ENCODE measurements at regions not wholly inside any gene's neighbourhood (a gene's known extent, or its start where the extent isn't known, plus 50 kb on each side); places are given as distances from the start of the nearest gene placed in this dataset.
"Not testable (repeated sequence)": the region's sequence is repeated elsewhere in the genome, so short reads cannot be mapped to it uniquely, and the experiment has no call there.

GRCh38 chr11:134591338-134591737 lies 179.3 kb upstream of the B3GAT1 start:
- Histone ChIP-seq H3K27ac (no peak overlapping the region), H3K4me3 (no peak overlapping the region), H3K36me3 (no peaks in the 10 kb centered on the region), H3K4me1 (no peaks in the 10 kb centered on the region), H3K27me3 (peaks cover 8% of the 10 kb centered on the region), H3K9me3 (peaks cover 0 to 11% (median 0%) of the 10 kb centered on the region in 3 donors)
- 66 to 100% methylated on average over 1 to 3 of the region's 3 CpGs for WGBS, 2 donors (ENCODE audit: low coverage in 1 of 2)
- TF ChIP-seq, protein P1, sequence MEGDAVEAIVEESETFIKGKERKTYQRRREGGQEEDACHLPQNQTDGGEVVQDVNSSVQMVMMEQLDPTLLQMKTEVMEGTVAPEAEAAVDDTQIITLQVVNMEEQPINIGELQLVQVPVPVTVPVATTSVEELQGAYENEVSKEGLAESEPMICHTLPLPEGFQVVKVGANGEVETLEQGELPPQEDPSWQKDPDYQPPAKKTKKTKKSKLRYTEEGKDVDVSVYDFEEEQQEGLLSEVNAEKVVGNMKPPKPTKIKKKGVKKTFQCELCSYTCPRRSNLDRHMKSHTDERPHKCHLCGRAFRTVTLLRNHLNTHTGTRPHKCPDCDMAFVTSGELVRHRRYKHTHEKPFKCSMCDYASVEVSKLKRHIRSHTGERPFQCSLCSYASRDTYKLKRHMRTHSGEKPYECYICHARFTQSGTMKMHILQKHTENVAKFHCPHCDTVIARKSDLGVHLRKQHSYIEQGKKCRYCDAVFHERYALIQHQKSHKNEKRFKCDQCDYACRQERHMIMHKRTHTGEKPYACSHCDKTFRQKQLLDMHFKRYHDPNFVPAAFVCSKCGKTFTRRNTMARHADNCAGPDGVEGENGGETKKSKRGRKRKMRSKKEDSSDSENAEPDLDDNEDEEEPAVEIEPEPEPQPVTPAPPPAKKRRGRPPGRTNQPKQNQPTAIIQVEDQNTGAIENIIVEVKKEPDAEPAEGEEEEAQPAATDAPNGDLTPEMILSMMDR (IDR thresholded peaks at IDR 0.05) = no peak
- no peak for TF ChIP-seq EP300 (IDR thresholded peaks at IDR 0.05)
- no peak for TF ChIP-seq POLR2AphosphoS5 (IDR thresholded peaks at IDR 0.05)
- no peak for TF ChIP-seq POLR2A (IDR thresholded peaks at IDR 0.05)
- ATAC-seq = no peak

DNA sequence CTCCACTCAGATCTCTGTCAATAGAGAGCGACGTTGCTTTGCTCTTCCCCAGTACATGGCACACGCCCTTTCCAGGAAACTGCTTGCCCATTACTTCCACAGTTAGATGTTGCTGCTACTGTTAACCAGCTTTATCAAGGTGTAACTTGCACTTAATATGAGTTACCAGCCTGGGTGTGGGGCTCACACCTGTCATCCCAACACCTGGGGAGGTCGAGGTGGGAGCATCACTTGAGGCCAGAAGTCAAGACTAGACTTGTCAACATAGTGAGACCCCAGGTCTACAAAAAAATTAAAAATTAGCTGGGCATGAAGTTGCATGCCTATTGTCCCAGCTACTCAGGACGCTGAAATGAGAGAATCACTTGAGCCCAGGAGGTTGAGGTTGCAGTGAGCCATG lies 177.1 kb upstream of the B3GAT1 start:
- 67 to 70% methylated on average over 3 to 5 of the region's 5 CpGs for WGBS, 2 donors (ENCODE audit: low coverage in 1 of 2)
- H3K4me1 ChIP-seq = peaks cover 0 to 11% (median 0%) of the 10 kb centered on the region in 3 donors
- H3K27me3 ChIP-seq = peaks cover 3% of the 10 kb centered on the region
- TF ChIP-seq, protein P1 (IDR thresholded peaks at IDR 0.05) = no peak
- TF ChIP-seq POLR2A (IDR thresholded peaks at IDR 0.05) (no peak), EP300 (IDR thresholded peaks at IDR 0.05) (no peak), POLR2AphosphoS5 (IDR thresholded peaks at IDR 0.05) (no peak)
- no peaks in the 10 kb centered on the region for H3K36me3 ChIP-seq
- H3K27ac ChIP-seq = no peak overlapping the region
- no peak overlapping the region for H3K4me3 ChIP-seq
- peaks cover 0 to 11% (median 0%) of the 10 kb centered on the region in 3 donors for H3K9me3 ChIP-seq
- no peak for ATAC-seq

GRCh38 chr11:134588460-134589110 lies 176.5 kb upstream of the B3GAT1 start:
- not testable (repeated sequence) for H3K27ac ChIP-seq
- 72 to 90% methylated on average over 2 of the region's 20 CpGs for WGBS, 2 donors (ENCODE audit: low coverage in 1 of 2)

GRCh38 chr11:134587345-134587744 lies 175.3 kb upstream of the B3GAT1 start:
- Histone ChIP-seq H3K4me1 (peaks cover 0 to 17% (median 0%) of the 10 kb centered on the region in 3 donors), H3K27me3 (no peaks in the 10 kb centered on the region), H3K36me3 (no peaks in the 10 kb centered on the region), H3K4me3 (no peak overlapping the region), H3K27ac (no peak overlapping the region), H3K9me3 (peaks cover 0 to under 1% (median 0%) of the 10 kb centered on the region in 3 donors)
- no peak for TF ChIP-seq EP300 (IDR thresholded peaks at IDR 0.05)
- TF ChIP-seq POLR2A (IDR thresholded peaks at IDR 0.05) = no peak
- TF ChIP-seq POLR2AphosphoS5 (IDR thresholded peaks at IDR 0.05) = no peak
- TF ChIP-seq, protein P1 (IDR thresholded peaks at IDR 0.05) = no peak
- WGBS, 2 donors (ENCODE audit: low coverage in 1 of 2) = 59 to 67% methylated on average over 3 of the region's 6 CpGs
- ATAC-seq = no peak

More at GRCh38 chr11:134588460-134589110, 176.5 kb upstream of the B3GAT1 start:
- H3K36me3 ChIP-seq, H3K4me3 ChIP-seq, H3K27me3 ChIP-seq, ATAC-seq: not testable (repeated sequence)
- H3K4me1 ChIP-seq = peaks cover 0 to 16% (median 0%) of the 10 kb centered on the region in 3 donors
- H3K9me3 ChIP-seq = peaks cover 0 to 11% (median 0%) of the 10 kb centered on the region in 3 donors

- TF ChIP-seq POLR2A (IDR thresholded peaks at IDR 0.05) = no peak
- no peak for TF ChIP-seq EP300 (IDR thresholded peaks at IDR 0.05)
- TF ChIP-seq, protein P1 (IDR thresholded peaks at IDR 0.05) = no peak
- TF ChIP-seq POLR2AphosphoS5 (IDR thresholded peaks at IDR 0.05) = no peak
- Histone ChIP-seq H3K9me3 (no peaks in the 10 kb centered on the region), H3K4me3 (no peak overlapping the region), H3K4me1 (peaks cover 0 to 17% (median 0%) of the 10 kb centered on the region in 3 donors), H3K27me3 (peaks cover 3% of the 10 kb centered on the region), H3K27ac (no peak overlapping the region), H3K36me3 (no peaks in the 10 kb centered on the region)
- ATAC-seq = no peak
- WGBS, 2 donors (ENCODE audit: low coverage in 1 of 2) = 50 to 84% methylated on average over 1 to 6 of the region's 6 CpGs
These were observed 174.7 kb upstream of the B3GAT1 start for GRCh38 chr11:134586726-134587125.
